PFSK-1 (cell line): ENCODE measurements at regions not wholly inside any gene's neighbourhood (a gene's known extent, or its start where the extent isn't known, plus 50 kb on each side); places are given as distances from the start of the nearest gene placed in this dataset.

Source experiments
- POLR2AphosphoS5 ChIP-seq: IDR thresholded peaks from 2 replicates; pipeline ENCODE4 v1.6.1; 2012; ENCODE audit warnings: low read depth, mild to moderate bottlenecking, control low read depth, low read length, moderate library complexity
- SIN3A ChIP-seq: IDR thresholded peaks from 2 replicates; pipeline ENCODE4 v1.6.1; 2012; ENCODE audit warnings: mild to moderate bottlenecking, low read length, moderate library complexity, borderline replicate concordance; ENCODE audit not compliant: insufficient read depth
- TAF1 ChIP-seq: IDR thresholded peaks from 2 replicates; pipeline ENCODE4 v1.6.1; 2012; ENCODE audit warnings: low read length, control low read depth, borderline replicate concordance; ENCODE audit not compliant: insufficient read depth

DNA sequence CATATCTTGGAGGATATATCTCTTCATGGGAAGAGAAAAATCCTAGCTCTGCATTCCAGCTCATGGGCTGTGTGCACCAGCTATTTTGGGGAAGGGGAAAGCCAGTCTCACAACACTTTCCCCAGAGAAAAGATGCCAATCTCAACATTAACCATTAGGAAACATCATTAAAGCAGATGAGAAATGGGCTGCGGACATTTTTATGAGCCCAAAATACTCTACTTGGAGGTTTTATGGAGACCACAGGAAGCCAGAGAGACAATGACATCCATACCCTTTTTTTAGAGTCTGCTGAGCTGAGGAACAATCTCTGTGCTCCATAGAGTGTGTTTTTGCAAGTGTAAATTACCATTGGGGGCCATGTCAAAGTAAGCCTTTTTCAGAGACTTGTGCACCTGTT lies 213.7 kb downstream of the TRIB2 start:
- TF ChIP-seq POLR2AphosphoS5 (no peak), SIN3A (no peak), TAF1 (no peak)
